K562 (cell line): ENCODE measurements at regions not wholly inside any gene's neighbourhood (a gene's known extent, or its start where the extent isn't known, plus 50 kb on each side); places are given as distances from the start of the nearest gene placed in this dataset.

Experiments used
- ATAC-seq: fragments of 200-7000 bp; cut with Tn5 transposase; 3 replicates; pipeline ENCODE4 v1.9.1; 2020; ENCODE audit warnings: moderate library complexity
- BruUV-seq: library from RNA; stranded (reverse); fragments of 400-500 nt; replicated peaks from 2 replicates; lab custom pipeline; 2021; lab: Mats Ljungman, UMichigan
- CTCF ChIA-PET: fragments of 300-600 bp; formaldehyde crosslinking; extraction: SDS; loops from one replicate; lab custom pipeline; 2021; ENCODE audit warnings: low intra/inter-chr PET ratio; lab: Yijun Ruan, JAX
- POLR2A ChIA-PET: fragments of 300-600, 350-650 bp; sonication (Branson Sonifier 250); formaldehyde crosslinking; extraction: SDS; loops from one replicate; lab custom pipeline; 2021; ENCODE audit warnings: antibody characterized with exemption, inconsistent platforms; lab: Yijun Ruan, JAX
- DNase-seq, 4 experiments: peaks; one replicate each; pipeline versions ENCODE4 v3.0.0 to v3.0.0-alpha.2; 2011 to 2018; ENCODE audit warnings: low spot score in 3 of 4, mixed read lengths in 3 of 4; ENCODE audit errors: extremely low read depth in 1 of 4
- FAIRE-seq: peaks from 2 replicates; lab custom pipeline; 2011; peaks lifted over from hg19 to GRCh38; lab: Jason Lieb, UNC
- H2AFZ ChIP-seq: 2 replicates; pipeline ENCODE4 v1.6.0; 2011; ENCODE audit warnings: low read depth, low read length, control low read depth, inconsistent platforms
- H3K27ac ChIP-seq: fragments of 200-600 bp; 3 replicates; pipeline ENCODE4 v1.8.0; 2011; ENCODE audit warnings: low read depth, mild to moderate bottlenecking, control low read depth, inconsistent platforms, low read length, moderate library complexity, mixed read lengths; ENCODE audit errors: extremely low read depth
- H3K27me3 ChIP-seq, 2 experiments: fragments of 300-600 bp in 1 of 2; 2 replicates in 1 of 2; 3 replicates in 1 of 2; pipeline versions ENCODE4 v1.6.0 to v1.8.0; 2011; ENCODE audit warnings: inconsistent platforms in 2 of 2, low read length in 2 of 2, mild to moderate bottlenecking in 1 of 2, mixed read lengths in 1 of 2, moderate library complexity in 1 of 2; ENCODE audit not compliant: control insufficient read depth in 2 of 2, insufficient read depth in 2 of 2
- H3K36me3 ChIP-seq: fragments of 300-600 bp; 3 replicates; pipeline ENCODE4 v1.8.0; 2011; ENCODE audit warnings: mild to moderate bottlenecking, low read length, inconsistent platforms; ENCODE audit not compliant: control insufficient read depth, insufficient read depth
- H3K4me1 ChIP-seq, 2 experiments: fragments of 200-600 bp in 1 of 2; replicated peaks in 1 of 2; 2 replicates in 1 of 2; 3 replicates in 1 of 2; pipeline versions ENCODE4 v1.5.1 to v1.8.0; 2011; ENCODE audit warnings: inconsistent platforms in 2 of 2, low read length in 2 of 2, mild to moderate bottlenecking in 1 of 2, mixed read lengths in 1 of 2, moderate library complexity in 1 of 2; ENCODE audit not compliant: control insufficient read depth in 2 of 2, insufficient read depth in 2 of 2
- H3K4me2 ChIP-seq: 2 replicates; pipeline ENCODE4 v1.6.1; 2011; ENCODE audit warnings: low read length, control low read depth, inconsistent platforms, mixed read lengths; ENCODE audit not compliant: insufficient read depth
- H3K4me3 ChIP-seq: fragments of 200-600 bp; sonication (generic), shearing (Covaris generic); 2 replicates; pipeline ENCODE4 v1.5.1; 2016; ENCODE audit warnings: control low read depth, inconsistent platforms
- H3K79me2 ChIP-seq: fragments of 200-600 bp; 3 replicates; pipeline ENCODE4 v1.8.0; 2011; ENCODE audit warnings: low read length, inconsistent platforms; ENCODE audit not compliant: control insufficient read depth, insufficient read depth
- H3K9ac ChIP-seq, 2 experiments: 2 replicates each; pipeline versions ENCODE4 v1.6.0 to v1.6.1; 2011; ENCODE audit warnings: low read depth in 2 of 2, low read length in 2 of 2, control low read depth in 1 of 2, inconsistent platforms in 1 of 2, mild to moderate bottlenecking in 1 of 2, mixed read lengths in 1 of 2; ENCODE audit not compliant: insufficient read depth in 1 of 2
- H3K9me1 ChIP-seq: one replicate; pipeline ENCODE4 v1.6.0; 2011; ENCODE audit warnings: inconsistent platforms, mild to moderate bottlenecking, low read length, moderate library complexity; ENCODE audit not compliant: control insufficient read depth, insufficient read depth
- H3K9me3 ChIP-seq: replicated peaks from 2 replicates; pipeline ENCODE4 v1.5.1; 2011; ENCODE audit warnings: low read depth, low read length, inconsistent platforms; ENCODE audit not compliant: control insufficient read depth, insufficient read depth
- H4K20me1 ChIP-seq: replicated peaks from 2 replicates; pipeline ENCODE4 v1.6.1; 2011; ENCODE audit warnings: low read length, inconsistent platforms, mixed read lengths; ENCODE audit not compliant: control insufficient read depth, insufficient read depth
- ARID1B ChIP-seq: fragments of 450-650 bp; IDR thresholded peaks from 2 replicates; pipeline ENCODE4 v1.6.1; 2016; ENCODE audit warnings: antibody characterized with exemption, mild to moderate bottlenecking, inconsistent platforms
- CREB5 ChIP-seq: fragments of 250-450 bp; sonication (Bioruptor Pico); IDR thresholded peaks from 2 replicates; pipeline ENCODE4 v1.5.0; 2020; ENCODE audit warnings: mild to moderate bottlenecking
- FIP1L1 ChIP-seq: fragments of 200-400 bp; formaldehyde crosslinking; IDR thresholded peaks from 2 replicates; pipeline ENCODE4 v1.6.1; 2018; ENCODE audit warnings: mild to moderate bottlenecking, low read depth, low read length; ENCODE audit not compliant: poor library complexity, severe bottlenecking
- HMG20B ChIP-seq: fragments of 250-450 bp; sonication (Bioruptor Pico); IDR thresholded peaks from 2 replicates; pipeline ENCODE4 v1.5.0; 2021; ENCODE audit warnings: mild to moderate bottlenecking
- KDM5B ChIP-seq: fragments of 200-600 bp; sonication (generic); IDR thresholded peaks from 2 replicates; pipeline ENCODE4 v1.6.1; 2012; ENCODE audit warnings: low read depth, mild to moderate bottlenecking, moderate library complexity, low read length, control low read depth, inconsistent platforms; ENCODE audit not compliant: insufficient replicate concordance
- KLF13 ChIP-seq: fragments of 450-650 bp; IDR thresholded peaks from 2 replicates; pipeline ENCODE4 v1.6.1; 2016; ENCODE audit warnings: missing genetic modification characterization, low read depth, mild to moderate bottlenecking, missing compliant biosample characterization, moderate library complexity, borderline replicate concordance
- NEUROD1 ChIP-seq: fragments of 150-350 bp; IDR thresholded peaks from 2 replicates; pipeline ENCODE4 v1.6.1; 2014; ENCODE audit warnings: borderline replicate concordance, low read length, low read depth; ENCODE audit not compliant: partially characterized antibody
- NFE2L1 ChIP-seq: fragments of 450-650 bp; IDR thresholded peaks from 2 replicates; pipeline ENCODE4 v1.6.1; 2016; ENCODE audit warnings: missing genetic modification characterization, low read depth, mild to moderate bottlenecking, missing compliant biosample characterization, moderate library complexity, borderline replicate concordance
- NFRKB ChIP-seq: fragments of 450-650 bp; IDR thresholded peaks from 2 replicates; pipeline ENCODE4 v1.6.1; 2016; ENCODE audit warnings: low read depth
- NKRF ChIP-seq: fragments of 450-650 bp; IDR thresholded peaks from 2 replicates; pipeline ENCODE4 v1.6.1; 2016; ENCODE audit warnings: borderline replicate concordance
- POLR2H ChIP-seq: IDR thresholded peaks from 2 replicates; pipeline ENCODE4 v1.6.1; 2016; ENCODE audit warnings: missing genetic modification characterization, low read depth, mild to moderate bottlenecking, control low read depth, missing compliant biosample characterization, moderate library complexity
- POLR3A ChIP-seq: IDR thresholded peaks from 2 replicates; pipeline ENCODE4 v1.6.1; 2011; ENCODE audit warnings: borderline replicate concordance, mild to moderate bottlenecking, moderate library complexity; ENCODE audit not compliant: insufficient read length, insufficient read depth; ENCODE audit errors: extremely low read depth
- YY1 ChIP-seq, 3 experiments: IDR thresholded peaks; 2 replicates each; pipeline ENCODE4 v1.6.1; 2011; ENCODE audit warnings: low read length in 2 of 3, mild to moderate bottlenecking in 2 of 3, moderate library complexity in 2 of 3, borderline replicate concordance in 1 of 3, control low read depth in 1 of 3, low read depth in 1 of 3; ENCODE audit not compliant: insufficient read depth in 3 of 3, insufficient replicate concordance in 2 of 3, control insufficient read depth in 1 of 3, insufficient read length in 1 of 3; ENCODE audit errors: extremely low read depth in 1 of 3
- ZNF717 ChIP-seq: fragments of 250-450 bp; sonication (Bioruptor Pico); IDR thresholded peaks from 2 replicates; pipeline ENCODE4 v1.5.0; 2021
- WGBS: fragments of 100-300 bp; shearing (Covaris generic); methylation state at CpG from one replicate; pipeline ENCODE4 v1.1.6; 2016; ENCODE audit warnings: low coverage, mixed read lengths; ENCODE audit not compliant: insufficient coverage; ENCODE audit errors: missing lambda C conversion rate; 5-methylcytosine and 5-hydroxymethylcytosine counted together
- in situ Hi-C: fragments of 300-500 bp; cut with MboI; formaldehyde crosslinking; loops from 4 replicates; pipeline ENCODE4 v1.15.0; 2018; ENCODE audit warnings: inconsistent platforms, mixed read lengths
- intact Hi-C: fragments of 100-400 bp; cut with micrococcal nuclease; formaldehyde crosslinking; loops from 2 replicates; pipeline ENCODE4 v1.14.2; 2022
- TF ChIP-seq, protein P1 (sequence below): IDR thresholded peaks from 2 replicates; pipeline ENCODE4 v1.6.1; 2016; ENCODE audit warnings: missing genetic modification characterization, missing compliant biosample characterization

- TF ChIP-seq NFE2L1 (tag): no peak
- no peak for TF ChIP-seq NFRKB
- TF ChIP-seq ZNF717 (CRISPR knock-in tag): no peak
- no peak for TF ChIP-seq KDM5B
These were observed 162.0 kb upstream of the SETBP1 start (continued) for GRCh38 chr18:44518666-44519065.

- DNase-seq (no peak), ATAC-seq (no peak), FAIRE-seq (no peak)
- Histone ChIP-seq H3K9me3 (no peaks in the 10 kb centered on the region), H3K27me3 (no peaks in the 10 kb centered on the region), H3K4me3 (no peak overlapping the region), H2AFZ (no peak overlapping the region), H3K9ac (no peak overlapping the region), H3K4me1 (no peaks in the 10 kb centered on the region), H3K36me3 (no peaks in the 10 kb centered on the region), H3K4me2 (no peak overlapping the region), H3K79me2 (no peaks in the 10 kb centered on the region), H3K27ac (no peak overlapping the region), H3K9me1 (no peaks in the 10 kb centered on the region), H4K20me1 (no peaks in the 10 kb centered on the region)
- in situ Hi-C loops (no loop called here), intact Hi-C loops (no loop called here)
- ChIA-PET POLR2A (no interaction called here), CTCF (no interaction called here)
- BruUV-seq: no TSS peak
- 0% methylated on average over 3 of the region's 3 CpGs for WGBS
- no peak for TF ChIP-seq NKRF
- TF ChIP-seq ARID1B: no peak
- no peak for TF ChIP-seq YY1 (IDR thresholded peaks at IDR 0.05; ENCODE audit: borderline replicate concordance in 1 of 3, control insufficient read depth in 1 of 3, extremely low read depth in 1 of 3, insufficient read depth in 3 of 3, insufficient read length in 1 of 3, insufficient replicate concordance in 2 of 3, low read depth in 1 of 3, low read length in 2 of 3)
- TF ChIP-seq NEUROD1: no peak
- TF ChIP-seq FIP1L1: no peak
- TF ChIP-seq KLF13 (tag): no peak
- TF ChIP-seq POLR3A: no peak
- TF ChIP-seq, protein P1, sequence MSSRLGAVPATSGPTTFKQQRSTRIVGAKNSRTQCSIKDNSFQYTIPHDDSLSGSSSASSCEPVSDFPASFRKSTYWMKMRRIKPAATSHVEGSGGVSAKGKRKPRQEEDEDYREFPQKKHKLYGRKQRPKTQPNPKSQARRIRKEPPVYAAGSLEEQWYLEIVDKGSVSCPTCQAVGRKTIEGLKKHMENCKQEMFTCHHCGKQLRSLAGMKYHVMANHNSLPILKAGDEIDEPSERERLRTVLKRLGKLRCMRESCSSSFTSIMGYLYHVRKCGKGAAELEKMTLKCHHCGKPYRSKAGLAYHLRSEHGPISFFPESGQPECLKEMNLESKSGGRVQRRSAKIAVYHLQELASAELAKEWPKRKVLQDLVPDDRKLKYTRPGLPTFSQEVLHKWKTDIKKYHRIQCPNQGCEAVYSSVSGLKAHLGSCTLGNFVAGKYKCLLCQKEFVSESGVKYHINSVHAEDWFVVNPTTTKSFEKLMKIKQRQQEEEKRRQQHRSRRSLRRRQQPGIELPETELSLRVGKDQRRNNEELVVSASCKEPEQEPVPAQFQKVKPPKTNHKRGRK (tag): no peak
- TF ChIP-seq POLR2H: no peak
- TF ChIP-seq HMG20B (CRISPR knock-in tag): no peak
- TF ChIP-seq CREB5 (CRISPR knock-in tag): no peak
These were observed 159.6 kb upstream of the SETBP1 start for GRCh38 chr18:44520981-44521667.
